GM18870 (cell line): ENCODE measurements at regions not wholly inside any gene's neighbourhood (a gene's known extent, or its start where the extent isn't known, plus 50 kb on each side); places are given as distances from the start of the nearest gene placed in this dataset.
"Not testable (repeated sequence)": the region's sequence is repeated elsewhere in the genome, so short reads cannot be mapped to it uniquely, and the experiment has no call there.

Source experiments
- ATAC-seq: cut with Tn5 transposase; IDR thresholded peaks from one replicate; pipeline ENCODE4 v1.9.1; 2021; ENCODE audit warnings: moderate library complexity; ENCODE audit not compliant: unreplicated experiment

DNA sequence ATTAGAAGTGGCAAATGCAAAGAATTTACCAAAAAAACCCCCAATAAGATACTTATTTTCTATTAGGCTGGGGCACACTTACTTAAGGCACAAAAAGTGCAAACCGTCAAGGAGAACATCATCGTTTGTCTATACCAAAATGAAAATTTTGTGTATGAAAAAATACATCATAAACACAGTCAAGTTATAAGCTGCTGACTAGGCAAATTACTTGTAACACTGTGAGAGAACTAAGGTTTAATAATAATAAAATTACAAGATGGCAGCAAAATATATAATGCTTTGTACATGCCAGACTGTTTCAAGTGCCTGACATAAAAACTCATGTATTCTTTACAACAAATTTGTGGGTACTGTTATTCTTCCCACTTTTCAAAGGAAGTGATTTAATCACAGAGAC is 297.2 kb upstream of the CRBN start:
- no peak for ATAC-seq

DNA sequence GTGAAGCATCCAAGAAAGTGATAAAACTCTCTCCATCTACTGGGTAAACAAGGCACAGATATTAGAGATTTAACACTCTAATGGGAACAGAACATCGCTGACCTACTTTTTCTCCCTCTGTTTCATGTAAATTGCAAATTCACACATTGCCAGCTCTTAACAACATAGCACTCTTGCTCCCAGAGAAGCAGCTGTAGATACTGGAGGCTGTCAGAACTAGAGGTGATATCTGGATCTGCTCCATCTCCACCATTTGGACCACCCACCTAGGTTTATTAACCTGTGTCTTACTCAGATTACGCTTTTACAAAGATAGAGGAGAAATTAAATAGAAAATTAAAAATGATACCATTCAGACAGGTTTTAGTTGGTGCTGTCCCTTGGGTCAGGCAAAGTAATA is 289.1 kb upstream of the CRBN start:
- ATAC-seq: no peak

DNA sequence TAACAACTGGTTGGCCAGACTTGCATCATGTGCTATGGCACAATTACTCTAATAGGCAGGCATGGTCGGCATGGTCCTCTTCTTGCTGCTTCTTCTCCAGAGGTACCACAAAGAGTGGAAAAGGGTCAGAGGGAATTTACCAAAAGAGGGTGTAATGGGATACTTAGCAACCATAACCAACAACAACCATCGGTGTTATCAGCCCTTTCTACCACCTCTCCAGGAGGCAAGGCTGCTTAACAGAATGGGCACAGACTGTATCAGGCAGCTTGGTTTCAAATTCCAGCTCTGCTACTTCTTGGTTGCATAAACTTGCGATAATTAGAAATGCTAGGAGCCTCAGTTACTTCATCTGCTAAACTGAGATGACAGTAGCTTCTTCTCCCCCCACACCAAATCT is 284.6 kb upstream of the CRBN start:
- no peak for ATAC-seq

DNA sequence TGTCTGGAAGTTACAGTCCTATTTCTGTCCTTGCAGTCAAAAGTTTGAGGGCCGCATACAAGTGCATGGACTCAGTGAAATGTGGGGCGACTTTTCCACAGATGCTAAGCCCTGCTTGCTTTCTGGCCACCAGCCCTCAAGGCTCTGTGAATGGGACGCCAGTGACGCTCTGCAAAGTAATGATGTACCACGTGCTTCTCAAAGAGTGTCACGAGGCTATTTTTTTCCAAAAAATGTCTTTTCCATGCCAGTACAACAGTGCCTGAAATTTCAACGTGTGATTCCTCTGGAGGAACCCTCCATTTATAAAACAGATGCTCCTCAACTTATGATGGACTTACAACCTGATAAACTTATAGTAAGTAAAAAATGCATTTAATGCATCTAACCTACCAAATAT is 281.8 kb upstream of the CRBN start:
- no peak for ATAC-seq

DNA sequence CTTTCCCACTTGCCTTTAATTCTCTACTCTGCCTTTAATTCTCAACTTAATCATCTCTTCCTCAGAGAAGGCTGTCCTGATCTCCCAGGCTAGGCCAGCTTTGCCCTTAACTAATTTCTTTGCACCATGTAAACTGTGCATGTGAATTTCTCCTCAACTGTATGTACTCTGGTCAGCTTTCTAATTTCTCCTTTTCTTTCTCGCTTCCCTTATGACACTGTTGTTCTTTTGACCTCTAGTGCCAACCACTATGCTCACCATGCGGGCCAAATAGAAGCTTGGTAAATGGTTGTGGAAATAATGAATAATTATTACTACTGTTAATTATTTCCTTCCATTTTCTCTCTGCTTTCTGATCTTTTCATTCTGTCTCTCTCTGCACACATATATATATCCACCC is 269.0 kb upstream of the CRBN start:
- no peak for ATAC-seq

DNA sequence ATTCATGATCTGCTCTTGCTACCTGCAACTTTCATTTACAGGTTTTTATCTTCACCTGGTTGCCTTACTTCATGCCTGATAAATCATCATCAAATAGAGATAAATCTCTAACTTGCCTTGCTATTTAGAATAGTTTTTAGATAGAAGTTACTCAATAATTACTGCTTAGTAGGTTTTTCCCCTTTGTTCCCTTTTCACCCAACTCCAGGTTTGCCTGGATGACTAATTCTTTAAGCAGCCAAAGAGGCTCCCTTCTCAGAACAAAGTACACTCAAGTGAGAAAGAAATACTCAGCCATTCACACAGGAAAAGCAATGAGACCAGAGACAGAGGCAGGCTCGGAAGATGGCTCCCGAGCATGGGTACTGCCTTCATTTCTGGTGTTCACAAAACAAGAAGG is 268.1 kb upstream of the CRBN start:
- ATAC-seq: no peak

DNA sequence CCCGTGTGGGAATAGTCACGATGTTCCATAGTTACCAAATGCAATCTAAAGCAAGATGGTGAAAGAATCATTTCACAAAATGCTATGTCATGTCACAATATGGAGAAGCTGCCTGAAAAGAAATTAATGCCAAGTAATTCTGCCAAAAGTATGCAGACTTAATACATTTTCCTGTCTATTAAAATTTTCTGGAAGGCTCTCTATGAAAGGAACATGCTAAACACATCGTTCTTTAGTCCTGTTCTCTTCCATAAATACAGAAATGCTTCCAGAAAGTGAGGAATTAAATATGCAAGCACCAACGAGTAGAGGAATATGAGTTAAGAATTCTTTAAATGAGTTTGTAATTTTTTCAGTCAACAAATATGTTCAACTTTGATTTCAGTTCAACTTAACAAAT is 266.8 kb upstream of the CRBN start:
- no peak for ATAC-seq

DNA sequence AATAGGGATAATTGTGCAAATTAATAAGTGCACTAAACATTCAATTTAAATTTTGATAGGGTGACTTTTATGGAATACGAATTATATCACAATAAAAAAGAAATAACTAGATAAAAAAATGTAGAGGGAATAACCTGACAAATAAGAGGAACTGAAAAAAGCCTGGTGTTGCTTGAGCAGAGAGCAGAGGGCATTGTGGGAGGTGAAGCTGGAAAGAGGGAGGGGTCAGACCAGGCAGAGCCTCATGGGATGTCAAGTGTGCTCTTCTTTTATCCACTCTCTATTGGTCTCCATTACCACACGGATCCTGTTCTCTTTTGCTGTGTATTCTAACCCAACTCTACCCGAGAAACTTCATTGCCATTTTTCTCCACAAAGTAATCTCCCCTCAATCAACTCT is 264.0 kb upstream of the CRBN start:
- ATAC-seq: no peak

DNA sequence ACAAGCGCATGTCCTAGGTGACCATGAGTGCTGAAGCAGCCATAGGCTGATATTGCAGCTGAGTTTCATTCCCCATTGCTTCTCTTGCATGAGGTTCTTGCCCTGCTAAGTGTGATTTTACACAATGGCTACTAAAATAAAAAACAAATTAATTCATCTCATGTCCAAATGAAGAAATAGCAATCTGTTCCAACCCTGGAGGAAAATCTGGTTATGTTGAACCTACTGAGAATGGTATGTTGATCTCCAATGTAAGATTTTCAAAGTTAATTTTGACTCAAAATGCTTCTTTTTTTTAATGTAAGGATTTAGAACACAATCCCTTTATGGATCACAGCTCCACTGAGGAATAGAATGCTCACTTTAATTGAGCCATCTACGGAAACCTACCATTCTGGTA is 254.2 kb upstream of the CRBN start:
- ATAC-seq: no peak

DNA sequence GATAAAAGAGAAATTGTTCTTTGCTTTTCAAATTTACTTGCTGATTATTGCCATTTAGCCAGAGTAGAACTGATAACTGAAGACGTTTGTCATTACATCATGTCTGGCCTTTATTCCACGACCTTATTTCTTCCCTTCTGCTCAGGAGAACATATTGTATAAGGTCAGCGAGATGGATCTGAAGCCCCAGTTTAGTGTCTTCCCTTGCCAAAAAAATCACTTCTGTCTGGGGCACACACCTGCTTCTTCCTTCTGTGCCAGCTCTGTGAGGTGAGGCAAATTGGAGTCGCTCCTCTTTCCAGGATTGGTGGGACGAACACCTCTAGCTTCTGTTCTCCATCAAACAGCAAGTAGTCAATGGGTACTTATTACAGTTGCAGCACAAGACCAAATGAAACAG is 250.3 kb upstream of the CRBN start:
- ATAC-seq: no peak

DNA sequence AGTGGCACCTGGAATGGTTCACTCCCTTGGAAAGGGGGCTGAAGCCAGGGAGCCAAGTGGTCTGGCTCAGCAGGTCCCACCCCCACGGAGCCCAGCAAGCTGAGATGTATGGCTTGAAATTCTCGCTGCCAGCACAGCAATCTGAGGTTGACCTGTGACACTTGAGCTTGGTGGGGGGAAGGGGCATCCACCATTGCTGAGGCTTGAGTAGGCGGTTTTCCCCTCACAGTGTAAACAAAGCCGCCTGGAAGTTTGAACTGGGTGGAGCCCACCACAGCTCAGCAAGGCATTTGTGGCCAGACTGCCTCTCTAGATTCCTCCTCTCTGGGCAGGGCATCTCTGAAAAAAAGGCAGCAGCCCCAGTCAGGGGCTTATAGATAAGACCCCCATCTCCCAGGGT is 228.2 kb upstream of the CRBN start:
- ATAC-seq: not testable (repeated sequence)

DNA sequence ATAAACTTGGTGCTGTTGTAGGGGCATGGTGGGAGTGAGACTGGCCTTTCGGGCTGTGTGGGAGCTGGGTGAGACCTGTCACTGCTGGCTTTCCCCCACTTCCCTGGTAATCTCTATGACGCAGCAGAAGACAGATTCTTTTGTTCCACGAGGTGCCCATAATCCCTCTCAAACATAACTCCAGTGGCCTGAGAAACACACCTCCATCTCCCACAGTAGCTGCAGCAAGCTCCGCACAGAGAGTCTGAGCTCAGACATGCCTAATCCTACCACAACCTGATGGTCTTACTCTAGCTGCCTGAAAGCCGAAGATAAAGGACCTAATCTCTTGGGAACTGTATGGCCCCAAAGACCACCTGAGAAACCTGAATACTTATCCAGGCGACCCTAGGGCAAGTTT is 225.6 kb upstream of the CRBN start:
- ATAC-seq: no peak

DNA sequence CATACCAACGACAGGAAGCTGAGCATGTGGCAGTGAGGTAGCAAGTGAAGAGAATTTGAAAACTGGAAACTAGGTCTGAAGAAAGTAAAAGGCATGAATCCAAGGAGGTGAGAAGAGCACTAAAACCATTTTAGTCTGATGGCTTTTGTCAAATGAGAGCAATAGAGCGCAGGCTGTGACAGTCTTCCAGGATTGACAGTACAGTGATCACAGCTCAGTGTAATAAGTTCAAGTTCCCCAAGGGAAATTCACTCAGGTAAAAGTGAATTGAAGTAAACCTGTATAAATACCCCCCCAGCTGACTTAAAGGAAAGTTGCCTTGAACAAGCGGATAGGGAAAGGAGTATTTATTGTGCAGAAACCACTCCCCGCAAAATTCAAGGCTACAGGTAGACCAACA is 224.2 kb upstream of the CRBN start:
- ATAC-seq: no peak

DNA sequence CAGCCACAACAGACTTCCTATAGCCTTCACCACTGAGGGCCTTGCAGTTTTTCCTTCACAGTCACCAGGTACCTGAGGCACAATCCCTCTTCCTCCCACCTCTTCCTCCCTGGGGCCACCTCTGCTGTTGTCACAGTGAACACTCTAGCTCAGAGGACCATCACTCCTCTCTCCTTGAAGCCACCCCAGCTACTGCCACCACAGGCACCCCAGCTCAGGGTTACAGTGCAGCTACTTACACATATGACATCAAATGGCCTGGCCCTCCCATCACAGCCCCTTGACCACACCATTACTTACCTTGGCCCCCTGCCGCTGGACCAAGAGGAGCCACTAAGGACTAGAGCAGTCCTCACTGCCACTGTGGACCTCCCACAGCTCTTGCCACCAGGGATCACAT is 213.5 kb upstream of the CRBN start:
- ATAC-seq: no peak

DNA sequence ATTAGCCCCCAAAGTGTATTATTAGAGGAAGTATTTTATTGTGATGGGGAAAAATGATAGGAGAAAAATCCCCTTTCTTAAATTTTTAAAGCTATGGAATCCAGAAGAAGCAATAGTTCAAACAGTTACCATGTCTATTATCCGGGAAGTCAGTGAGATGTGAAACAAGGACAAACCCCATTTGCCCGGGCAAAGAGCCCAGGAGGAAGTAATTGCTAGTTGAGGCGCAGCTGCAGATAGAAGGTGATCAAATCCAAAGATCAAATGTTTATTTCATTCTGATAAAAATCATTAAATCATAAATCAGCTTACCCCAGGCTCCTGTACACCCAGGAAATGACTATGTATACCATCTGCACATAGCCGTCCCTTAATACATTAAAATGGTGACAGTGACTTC is 204.0 kb upstream of the CRBN start:
- ATAC-seq: no peak

DNA sequence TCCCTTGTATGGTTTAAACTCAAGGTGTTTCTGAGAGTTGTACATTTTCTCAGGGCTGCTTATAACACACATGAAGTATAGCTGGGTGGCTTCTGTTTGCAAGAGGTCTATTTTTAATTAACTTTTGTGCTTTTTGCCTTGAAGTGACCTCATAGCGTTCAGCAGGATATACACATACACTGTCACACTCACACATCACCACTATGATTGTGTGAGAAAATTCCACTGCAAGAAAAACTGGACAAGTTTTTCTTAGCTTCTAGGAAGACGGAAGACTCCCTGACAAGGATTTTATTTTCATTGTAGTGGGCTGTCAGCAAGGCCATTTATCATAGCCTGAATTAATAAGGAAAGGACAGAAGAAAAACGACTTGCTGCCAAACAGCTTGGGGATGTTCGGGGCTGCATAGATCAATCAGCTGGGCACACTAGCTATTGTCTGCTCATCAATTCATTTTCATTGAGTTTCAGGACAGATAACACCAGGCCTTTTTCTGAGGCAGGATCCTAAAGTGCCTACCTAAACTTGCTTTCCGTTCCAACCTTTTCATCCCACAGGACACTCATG is 192.8 kb upstream of the CRBN start:
- no peak for ATAC-seq

DNA sequence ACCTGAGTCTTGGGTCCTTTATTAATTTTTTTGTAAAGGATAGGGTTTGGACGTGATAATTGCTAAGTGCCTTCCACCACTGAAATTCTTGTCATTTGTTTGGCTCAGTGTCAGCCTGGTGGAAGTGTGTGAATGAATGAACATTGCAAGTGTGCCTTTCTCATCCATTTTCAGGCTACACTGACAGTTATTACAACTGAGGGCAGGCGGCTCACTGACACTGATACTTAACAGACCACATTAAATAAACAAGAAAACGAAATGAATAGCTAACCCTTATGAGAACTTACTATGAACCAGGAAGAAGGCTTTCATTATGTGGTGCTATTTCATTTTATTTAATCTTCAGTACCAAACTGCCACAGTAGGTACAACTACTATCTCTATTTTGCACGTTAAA is 188.8 kb upstream of the CRBN start:
- ATAC-seq: no peak

DNA sequence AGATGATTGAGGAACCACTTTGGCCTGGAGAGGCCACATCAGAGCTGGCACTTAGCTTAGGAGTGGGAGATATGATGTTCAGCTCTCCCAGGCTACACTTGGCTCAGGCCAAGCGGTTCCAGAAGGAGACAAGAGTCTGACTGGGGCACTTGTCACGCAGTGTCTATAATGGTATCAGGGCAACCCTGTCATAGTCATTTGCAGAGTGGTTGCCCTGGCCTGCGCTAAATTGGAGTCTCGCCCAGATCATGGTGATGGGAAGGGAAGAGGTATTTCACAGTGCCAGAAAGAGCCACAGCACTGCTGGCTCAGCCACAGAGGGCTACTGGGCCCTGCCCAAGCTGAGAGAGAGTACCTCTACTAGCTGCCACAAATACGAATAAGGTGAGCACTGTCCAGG is 186.9 kb upstream of the CRBN start:
- no peak for ATAC-seq

DNA sequence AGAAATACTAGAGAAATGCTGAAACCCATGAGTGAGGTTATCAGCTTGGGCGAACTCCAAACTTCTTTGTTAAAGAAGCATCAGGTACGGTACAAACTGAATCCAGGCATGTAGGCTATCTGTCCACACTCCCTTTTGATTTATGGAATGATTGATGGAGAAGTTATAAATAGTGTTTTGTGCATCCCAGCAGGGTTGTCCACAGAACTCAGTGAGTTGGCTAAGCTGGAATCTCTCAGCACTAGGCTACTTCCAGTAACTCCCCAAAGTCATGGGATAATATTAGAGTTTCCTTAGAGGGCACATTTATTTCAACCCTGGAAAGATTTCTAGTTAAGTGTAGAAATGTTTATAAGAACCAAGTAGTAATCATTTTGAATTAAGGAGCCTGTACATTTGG is 186.2 kb upstream of the CRBN start:
- ATAC-seq: no peak

DNA sequence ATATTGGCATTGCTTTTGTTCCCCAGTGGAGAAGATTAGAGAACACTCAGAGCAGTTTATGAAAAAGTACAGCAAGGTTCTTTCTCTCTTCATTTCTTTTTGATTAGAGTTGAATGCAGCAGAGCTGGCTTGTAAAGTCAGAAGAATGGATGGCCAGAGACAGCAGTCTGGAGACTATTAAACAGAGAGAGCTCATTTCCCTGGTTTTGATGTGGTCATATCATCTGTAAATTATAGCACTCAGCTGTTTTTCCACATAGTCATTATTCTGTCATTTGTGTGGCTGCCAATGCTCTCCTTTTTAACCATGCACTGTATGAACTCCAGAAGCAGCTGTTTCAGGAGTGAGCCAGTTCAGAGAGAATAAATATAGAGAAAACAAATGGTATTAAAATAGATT is 177.4 kb upstream of the CRBN start:
- ATAC-seq: no peak

DNA sequence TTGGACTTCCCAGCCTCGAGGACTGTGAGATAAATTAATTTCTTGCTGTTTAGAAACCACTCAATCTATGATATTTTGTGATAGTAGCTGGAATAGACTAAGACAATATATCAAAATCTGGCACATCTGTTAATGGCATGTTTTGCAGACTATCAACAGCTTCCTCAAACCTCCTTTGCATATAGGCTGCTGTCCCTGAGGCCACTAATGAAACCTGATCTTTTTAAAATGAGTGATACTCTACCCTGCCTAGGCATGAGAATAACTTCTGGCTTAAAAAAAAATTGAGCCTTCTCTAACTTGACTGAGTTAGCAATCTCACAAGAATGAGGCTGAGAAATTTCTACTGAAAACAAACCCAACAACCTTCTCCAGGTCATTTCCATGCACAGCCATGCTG is 176.0 kb upstream of the CRBN start:
- ATAC-seq: no peak

DNA sequence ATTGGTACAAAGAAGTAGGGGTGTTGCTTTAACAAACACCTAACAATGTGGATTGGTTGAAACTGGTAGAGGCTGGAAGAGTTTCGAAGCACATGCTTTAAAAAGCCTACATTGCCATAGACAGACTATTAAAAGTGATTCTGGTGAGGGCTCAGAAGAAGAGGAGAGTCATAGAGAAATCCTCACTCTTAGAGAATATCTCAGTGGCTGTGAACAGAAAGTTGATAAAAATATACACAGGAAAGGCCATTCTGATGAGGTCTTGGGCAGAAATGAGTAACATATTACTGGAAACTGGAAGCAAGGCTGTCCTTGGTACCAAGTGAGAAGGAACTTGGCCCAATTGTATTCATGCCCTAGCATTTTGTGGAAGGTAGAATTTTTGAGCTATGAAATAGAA is 173.7 kb upstream of the CRBN start:
- peak; percentile 96 for ATAC-seq

DNA sequence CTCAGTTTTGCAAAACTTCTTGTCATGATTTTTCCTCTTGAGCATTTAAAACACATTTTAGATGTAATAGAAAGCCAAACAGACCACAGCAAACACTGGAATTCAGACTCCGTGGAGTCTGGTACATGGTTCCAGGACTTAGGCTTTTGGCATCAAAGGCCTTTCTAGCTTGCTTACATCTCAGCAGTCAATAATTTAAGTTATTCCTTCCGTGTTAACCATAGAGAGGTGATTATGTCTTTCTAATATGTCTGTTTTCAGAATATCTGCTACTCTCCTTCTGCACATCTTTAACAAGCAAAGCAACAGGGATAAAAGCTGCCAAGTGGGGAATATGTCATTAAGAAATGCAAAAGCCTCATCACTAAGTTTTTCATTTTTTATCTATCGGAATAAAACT is 171.7 kb upstream of the CRBN start:
- no peak for ATAC-seq

DNA sequence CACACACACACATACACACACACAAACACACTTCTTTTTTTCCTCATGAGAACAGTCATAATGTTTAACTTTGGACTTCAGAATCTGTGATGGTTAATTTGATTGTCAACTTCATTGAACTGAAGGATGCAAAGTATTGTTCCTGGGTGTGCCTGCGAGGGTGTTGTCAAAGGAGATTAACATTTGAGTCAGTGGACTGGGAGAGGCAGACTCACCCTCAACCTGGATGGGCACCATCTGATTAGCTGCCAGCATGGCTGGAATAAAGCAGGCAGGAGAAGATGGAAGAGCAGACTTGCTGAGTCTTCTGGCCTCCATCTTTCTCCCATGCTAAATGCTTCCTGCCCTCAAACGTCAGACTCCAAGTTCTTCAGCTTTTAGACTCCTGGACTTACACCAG is 167.6 kb upstream of the CRBN start:
- ATAC-seq: not testable (repeated sequence)
